ENCODE measurements at regions not wholly inside any gene's neighbourhood (a gene's known extent, or its start where the extent isn't known, plus 50 kb on each side); places are given as distances from the start of the nearest gene placed in this dataset.

- TF ChIP-seq KAT7 (CRISPR knock-in tag; IDR thresholded peaks at IDR 0.05; ENCODE audit: borderline replicate concordance) = no peak
- no peak for TF ChIP-seq ATF1 (CRISPR knock-in tag; IDR thresholded peaks at IDR 0.05)
- TF ChIP-seq ELF4 (CRISPR knock-in tag; IDR thresholded peaks at IDR 0.05; ENCODE audit: low read depth) = no peak
- TF ChIP-seq MAX (CRISPR knock-in tag; IDR thresholded peaks at IDR 0.05) = no peak
- TF ChIP-seq TCF7 (CRISPR knock-in tag; IDR thresholded peaks at IDR 0.05; ENCODE audit: low read depth) = no peak
- no peak for TF ChIP-seq CTCF (IDR thresholded peaks at IDR 0.05)
- no peak for TF ChIP-seq ZNF138 (CRISPR knock-in tag; conservative IDR thresholded peaks at IDR 0.05)
- TF ChIP-seq TP53 (CRISPR knock-in tag; IDR thresholded peaks at IDR 0.05) = no peak
Measured at GRCh38 chr13:29993196-29993595, 142.8 kb upstream of the UBL3 start.
